Fibroblast of the aortic adventitia (primary cell): ENCODE measurements at regions not wholly inside any gene's neighbourhood (a gene's known extent, or its start where the extent isn't known, plus 50 kb on each side); places are given as distances from the start of the nearest gene placed in this dataset.

Experiments used
- DNase-seq: peaks from one replicate; pipeline ENCODE4 v3.0.0-alpha.2; 2010; ENCODE audit warnings: low read depth
- H3K4me3 ChIP-seq: 2 replicates; pipeline ENCODE4 v1.5.1; 2011; ENCODE audit warnings: low read depth, mild to moderate bottlenecking, control low read depth, low read length, moderate library complexity
- CTCF ChIP-seq: IDR thresholded peaks from 2 replicates; pipeline ENCODE4 v1.5.1; 2011; ENCODE audit warnings: mild to moderate bottlenecking, low read length, control low read depth, inconsistent platforms; ENCODE audit not compliant: insufficient read depth

GRCh38 chr10:108765794-108766193 lies 1157.5 kb downstream of the XPNPEP1 start:
- DNase-seq = no peak
- no peak overlapping the region for H3K4me3 ChIP-seq
- no peak for TF ChIP-seq CTCF

GRCh38 chr10:108757946-108758345 lies 1165.4 kb downstream of the XPNPEP1 start:
- TF ChIP-seq CTCF = no peak
- DNase-seq = no peak
- H3K4me3 ChIP-seq = no peak overlapping the region

GRCh38 chr10:108755646-108756045 lies 1167.7 kb downstream of the XPNPEP1 start:
- TF ChIP-seq CTCF = no peak
- peak; percentile 6 for DNase-seq
- H3K4me3 ChIP-seq = no peak overlapping the region

- no peak overlapping the region for H3K4me3 ChIP-seq
- no peak for TF ChIP-seq CTCF
- DNase-seq = no peak
Observed at GRCh38 chr10:108753326-108753725, 1170.0 kb downstream of the XPNPEP1 start.

GRCh38 chr10:108749042-108749441 lies 1174.3 kb downstream of the XPNPEP1 start:
- no peak for DNase-seq
- H3K4me3 ChIP-seq = no peak overlapping the region
- TF ChIP-seq CTCF = no peak

- H3K4me3 ChIP-seq = no peak overlapping the region
- DNase-seq = no peak
- TF ChIP-seq CTCF = no peak
Observed at GRCh38 chr10:108736111-108736510, 1187.2 kb downstream of the XPNPEP1 start.

GRCh38 chr10:108735380-108735779 lies 1187.9 kb downstream of the XPNPEP1 start:
- TF ChIP-seq CTCF = no peak
- DNase-seq = peak; percentile 40
- H3K4me3 ChIP-seq = no peak overlapping the region
